Hematopoietic multipotent progenitor cell (in vitro differentiated cells): ENCODE measurements at regions not wholly inside any gene's neighbourhood (a gene's known extent, or its start where the extent isn't known, plus 50 kb on each side); places are given as distances from the start of the nearest gene placed in this dataset.

Experiments used
- DNase-seq, 3 donors: peaks; one replicate each; pipeline ENCODE4 v3.0.0-alpha.2; 2011 to 2015; ENCODE audit warnings: low read depth in 2 of 3, low spot score in 2 of 3

GRCh38 chr18:53665701-53666100, 558.8 kb downstream of the MBD2 start:
- no peak for DNase-seq

- DNase-seq = no peak
Observed at GRCh38 chr18:53664575-53664974, 559.9 kb downstream of the MBD2 start.

- no peak for DNase-seq
Observed at GRCh38 chr18:53660306-53660705, 564.2 kb downstream of the MBD2 start.

GRCh38 chr18:53657257-53657656, 567.2 kb downstream of the MBD2 start:
- DNase-seq = no peak

- no peak for DNase-seq
Observed at GRCh38 chr18:53649621-53650020, 574.8 kb downstream of the MBD2 start.

GRCh38 chr18:53644799-53645471, 579.5 kb downstream of the MBD2 start:
- no peak for DNase-seq

- DNase-seq = no peak
Observed at GRCh38 chr18:53639687-53640086, 584.8 kb downstream of the MBD2 start.

- DNase-seq = no peak
Observed at GRCh38 chr18:53629337-53629736, 595.1 kb downstream of the MBD2 start.

GRCh38 chr18:53625997-53626599, 598.4 kb downstream of the MBD2 start:
- no peak for DNase-seq

GRCh38 chr18:53610957-53611356, 613.5 kb downstream of the MBD2 start:
- DNase-seq = no peak

- no peak for DNase-seq
Observed at GRCh38 chr18:53606792-53607191, 617.7 kb downstream of the MBD2 start.

GRCh38 chr18:53605198-53605597, 619.3 kb downstream of the MBD2 start:
- no peak for DNase-seq

GRCh38 chr18:53603276-53603675, 621.2 kb downstream of the MBD2 start:
- DNase-seq = no peak

- no peak for DNase-seq
Observed at GRCh38 chr18:53601344-53601743, 623.1 kb downstream of the MBD2 start.

- no peak for DNase-seq
Observed at GRCh38 chr18:53586923-53587322, 637.5 kb downstream of the MBD2 start.
